Right lobe of liver (tissue), 4 donors: ENCODE measurements at regions not wholly inside any gene's neighbourhood (a gene's known extent, or its start where the extent isn't known, plus 50 kb on each side); places are given as distances from the start of the nearest gene placed in this dataset.

ENCODE experiments used
- POLR2A ChIP-seq: fragments of 450-650 bp; IDR thresholded peaks from one replicate; pipeline ENCODE4 v1.6.1; 2017; ENCODE audit warnings: antibody characterized with exemption, mild to moderate bottlenecking
- TF ChIP-seq, protein P1 (sequence below), 4 donors: fragments of 200-600 bp in 3 of 4; fragments of 450-650 bp in 1 of 4; IDR thresholded peaks; one replicate each; pipeline versions ENCODE4 v1.5.1 to v1.8.0; 2016 to 2022; ENCODE audit warnings: antibody characterized with exemption in 4 of 4, mild to moderate bottlenecking in 2 of 4
- donor health status: DM: no; HTN: no; CAD: no.
- donor health status: DM: no; HTN: no; CAD: no.
- donor health status: DM: no; HTN: yes; CAD: no.

DNA sequence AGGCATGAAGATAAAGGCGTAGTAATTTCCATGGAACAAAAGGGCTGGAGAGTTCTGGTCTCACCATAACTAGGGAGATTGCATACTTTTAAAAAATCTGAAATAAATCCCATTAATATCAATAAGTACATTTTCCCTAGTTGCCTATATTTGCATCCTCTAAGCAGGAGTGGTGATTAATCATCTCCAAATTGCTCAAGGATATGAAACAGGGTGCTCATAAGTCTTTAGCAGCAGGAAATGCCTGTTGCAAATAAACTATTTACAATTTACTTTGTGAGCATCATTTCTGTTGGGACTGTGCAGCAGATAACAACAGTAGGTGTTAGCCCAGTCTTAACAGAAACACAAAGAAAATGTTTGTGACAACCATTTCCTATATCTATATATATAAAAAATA, 92.4 kb upstream of the TMEM178A start:
- TF ChIP-seq, protein P1, sequence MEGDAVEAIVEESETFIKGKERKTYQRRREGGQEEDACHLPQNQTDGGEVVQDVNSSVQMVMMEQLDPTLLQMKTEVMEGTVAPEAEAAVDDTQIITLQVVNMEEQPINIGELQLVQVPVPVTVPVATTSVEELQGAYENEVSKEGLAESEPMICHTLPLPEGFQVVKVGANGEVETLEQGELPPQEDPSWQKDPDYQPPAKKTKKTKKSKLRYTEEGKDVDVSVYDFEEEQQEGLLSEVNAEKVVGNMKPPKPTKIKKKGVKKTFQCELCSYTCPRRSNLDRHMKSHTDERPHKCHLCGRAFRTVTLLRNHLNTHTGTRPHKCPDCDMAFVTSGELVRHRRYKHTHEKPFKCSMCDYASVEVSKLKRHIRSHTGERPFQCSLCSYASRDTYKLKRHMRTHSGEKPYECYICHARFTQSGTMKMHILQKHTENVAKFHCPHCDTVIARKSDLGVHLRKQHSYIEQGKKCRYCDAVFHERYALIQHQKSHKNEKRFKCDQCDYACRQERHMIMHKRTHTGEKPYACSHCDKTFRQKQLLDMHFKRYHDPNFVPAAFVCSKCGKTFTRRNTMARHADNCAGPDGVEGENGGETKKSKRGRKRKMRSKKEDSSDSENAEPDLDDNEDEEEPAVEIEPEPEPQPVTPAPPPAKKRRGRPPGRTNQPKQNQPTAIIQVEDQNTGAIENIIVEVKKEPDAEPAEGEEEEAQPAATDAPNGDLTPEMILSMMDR (IDR thresholded peaks at IDR 0.05) = no peak
- no peak for TF ChIP-seq POLR2A
